SK-N-DZ (cell line): ENCODE measurements at regions not wholly inside any gene's neighbourhood (a gene's known extent, or its start where the extent isn't known, plus 50 kb on each side); places are given as distances from the start of the nearest gene placed in this dataset.
"Not testable (repeated sequence)": the region's sequence is repeated elsewhere in the genome, so short reads cannot be mapped to it uniquely, and the experiment has no call there.

Experiments used
- DNase-seq: peaks from one replicate; pipeline ENCODE4 v3.0.0-alpha.2; 2015; ENCODE audit warnings: low spot score

DNA sequence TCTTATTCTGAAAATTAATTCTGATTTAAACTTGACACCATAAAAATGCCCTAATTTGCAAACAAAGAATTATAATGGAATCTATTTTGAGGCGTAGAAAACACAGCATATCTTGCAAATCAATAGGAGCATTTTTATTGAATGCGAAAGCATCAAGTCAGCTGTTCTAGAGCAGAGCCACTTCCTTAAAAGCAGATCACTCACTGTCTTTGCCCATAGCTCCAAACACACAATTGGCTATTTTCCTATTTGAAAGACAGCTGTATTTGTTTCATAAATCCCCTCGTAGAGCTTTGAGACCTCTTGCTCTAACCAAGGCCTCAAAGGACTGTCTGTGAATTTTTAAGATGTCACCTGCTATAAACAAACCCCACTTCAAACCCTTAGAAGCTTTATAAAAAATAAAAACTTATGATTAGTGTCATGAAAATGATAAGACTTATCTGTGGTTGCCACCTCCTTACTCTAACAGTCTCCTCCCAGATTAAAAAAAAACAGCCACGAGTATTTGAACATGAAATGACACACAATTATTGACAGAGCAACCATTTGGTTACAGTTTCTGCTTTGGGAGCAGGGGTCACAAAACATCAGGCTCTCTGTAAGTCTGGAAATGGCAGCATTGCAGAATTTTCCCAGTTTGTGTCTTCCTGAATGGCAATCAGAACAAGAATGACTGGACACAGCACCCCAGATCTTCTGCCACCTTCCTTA lies 75.6 kb upstream of the RASEF start:
- no peak for DNase-seq

GRCh38 chr9:83133316-83133715 lies 70.4 kb upstream of the RASEF start:
- no peak for DNase-seq

- DNase-seq: no peak
Observed at GRCh38 chr9:83132768-83133167, 69.8 kb upstream of the RASEF start.

GRCh38 chr9:83130541-83130940 lies 67.6 kb upstream of the RASEF start:
- no peak for DNase-seq

- no peak for DNase-seq
Observed at GRCh38 chr9:83125671-83126070, 62.7 kb upstream of the RASEF start.

DNA sequence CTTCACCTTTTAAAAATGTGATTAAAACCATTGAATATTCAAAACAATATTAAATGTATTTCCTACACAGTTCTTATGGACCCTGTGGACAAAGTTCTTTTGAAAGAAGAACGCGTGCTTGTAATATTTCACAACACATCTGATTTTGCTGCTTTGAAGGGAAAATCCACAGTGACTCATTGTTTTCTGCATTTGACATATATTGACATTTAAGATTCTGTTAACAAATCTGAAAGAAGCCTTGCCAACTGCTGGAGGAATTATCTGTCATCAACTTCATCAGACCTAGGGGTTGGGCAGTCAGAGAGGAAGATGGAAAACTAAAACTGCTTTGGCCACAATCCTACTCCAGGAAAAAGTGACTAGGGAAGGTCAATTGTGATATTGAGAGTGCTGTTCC lies 56.9 kb upstream of the RASEF start:
- no peak for DNase-seq

GRCh38 chr9:83116026-83116425 lies 53.1 kb upstream of the RASEF start:
- DNase-seq: no peak

DNA sequence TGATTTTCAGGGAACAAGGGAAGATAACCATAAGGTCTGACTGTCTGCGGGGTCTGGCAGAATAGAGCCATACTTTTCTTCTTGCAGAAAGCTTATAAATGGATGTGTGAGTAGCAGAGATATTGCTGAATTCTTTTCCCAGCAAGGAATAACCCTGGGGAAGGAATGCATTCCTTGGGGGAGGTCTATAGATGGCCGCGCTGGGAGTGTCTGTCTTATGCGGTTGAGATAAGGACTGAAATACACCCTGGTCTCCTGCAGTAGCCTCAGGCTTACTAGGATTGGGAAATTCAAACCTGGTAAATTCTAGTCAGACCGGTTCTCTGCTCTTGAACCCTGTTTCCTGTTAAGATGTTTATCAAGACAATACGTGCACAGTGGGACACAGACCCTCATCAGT lies 50.5 kb upstream of the RASEF start:
- not testable (repeated sequence) for DNase-seq
